HG03066 (cell line): ENCODE measurements at regions not wholly inside any gene's neighbourhood (a gene's known extent, or its start where the extent isn't known, plus 50 kb on each side); places are given as distances from the start of the nearest gene placed in this dataset.
"Not testable (repeated sequence)": the region's sequence is repeated elsewhere in the genome, so short reads cannot be mapped to it uniquely, and the experiment has no call there.

Experiments used
- ATAC-seq: cut with Tn5 transposase; IDR thresholded peaks from one replicate; pipeline ENCODE4 v1.9.1; 2021; ENCODE audit warnings: low read depth; ENCODE audit not compliant: unreplicated experiment

GRCh38 chr15:47877836-47878235, 160.5 kb downstream of the SEMA6D start:
- ATAC-seq = no peak

GRCh38 chr15:47885920-47886319, 168.6 kb downstream of the SEMA6D start:
- ATAC-seq = no peak

GRCh38 chr15:47887241-47887800, 170.0 kb downstream of the SEMA6D start:
- ATAC-seq = no peak

GRCh38 chr15:47888385-47889100, 171.2 kb downstream of the SEMA6D start:
- no peak for ATAC-seq

- no peak for ATAC-seq
These were observed 173.3 kb downstream of the SEMA6D start for GRCh38 chr15:47890397-47891150.

GRCh38 chr15:47897525-47897924, 180.2 kb downstream of the SEMA6D start:
- ATAC-seq = no peak

GRCh38 chr15:47900751-47901150, 183.4 kb downstream of the SEMA6D start:
- no peak for ATAC-seq

GRCh38 chr15:47903368-47903767, 186.1 kb downstream of the SEMA6D start:
- ATAC-seq = no peak

- no peak for ATAC-seq
These were observed 191.2 kb downstream of the SEMA6D start for GRCh38 chr15:47908486-47908885.

GRCh38 chr15:47908950-47909670, 191.8 kb downstream of the SEMA6D start:
- no peak for ATAC-seq

- ATAC-seq = not testable (repeated sequence)
These were observed 195.6 kb downstream of the SEMA6D start for GRCh38 chr15:47912910-47913309.

GRCh38 chr15:47917881-47918280, 200.6 kb downstream of the SEMA6D start:
- no peak for ATAC-seq

GRCh38 chr15:47918877-47919276, 201.6 kb downstream of the SEMA6D start:
- no peak for ATAC-seq

- no peak for ATAC-seq
These were observed 196.4 kb upstream of the SLC24A5 start for GRCh38 chr15:47924381-47924780.

GRCh38 chr15:47929138-47929803, 191.5 kb upstream of the SLC24A5 start:
- no peak for ATAC-seq

- ATAC-seq = no peak
These were observed 188.5 kb upstream of the SLC24A5 start for GRCh38 chr15:47932261-47932660.

GRCh38 chr15:47932951-47933641, 187.7 kb upstream of the SLC24A5 start:
- ATAC-seq = no peak

GRCh38 chr15:47933865-47934264, 186.9 kb upstream of the SLC24A5 start:
- ATAC-seq = no peak

- ATAC-seq = no peak
These were observed 186.4 kb upstream of the SLC24A5 start for GRCh38 chr15:47934342-47934741.

- ATAC-seq = no peak
These were observed 183.0 kb upstream of the SLC24A5 start for GRCh38 chr15:47937834-47938233.
